ENCODE measurements at regions not wholly inside any gene's neighbourhood (a gene's known extent, or its start where the extent isn't known, plus 50 kb on each side); places are given as distances from the start of the nearest gene placed in this dataset.

GRCh38 chr19:31075146-31075655 is 274.0 kb downstream of the TSHZ3 start:
- TF ChIP-seq CTCF (conservative IDR thresholded peaks at IDR 0.05; ENCODE audit: low read depth in 2 of 2) = no peak
- no peak for TF ChIP-seq POLR2AphosphoS5 (IDR thresholded peaks at IDR 0.05; ENCODE audit: low read depth)
- TF ChIP-seq EZH2phosphoT487 (IDR thresholded peaks at IDR 0.05; ENCODE audit: unreplicated experiment) = no peak
